BLaER1 (cell line): ENCODE measurements at regions not wholly inside any gene's neighbourhood (a gene's known extent, or its start where the extent isn't known, plus 50 kb on each side); places are given as distances from the start of the nearest gene placed in this dataset.

Source experiments
- H3K27ac ChIP-seq: shearing (Covaris generic); formaldehyde crosslinking; 2 replicates; pipeline ENCODE4 v1.8.1; 2022
- H3K27me3 ChIP-seq: shearing (Covaris generic); formaldehyde crosslinking; 2 replicates; pipeline ENCODE4 v1.8.1; 2022
- H3K36me3 ChIP-seq: shearing (Covaris generic); formaldehyde crosslinking; 2 replicates; pipeline ENCODE4 v1.8.1; 2022
- H3K4me1 ChIP-seq: shearing (Covaris generic); formaldehyde crosslinking; 2 replicates; pipeline ENCODE4 v1.8.1; 2022
- H3K4me2 ChIP-seq: shearing (Covaris generic); formaldehyde crosslinking; 2 replicates; pipeline ENCODE4 v1.8.1; 2022
- H3K4me3 ChIP-seq: shearing (Covaris generic); formaldehyde crosslinking; 2 replicates; pipeline ENCODE4 v1.8.1; 2022
- H3K9ac ChIP-seq: shearing (Covaris generic); formaldehyde crosslinking; 2 replicates; pipeline ENCODE4 v1.8.1; 2022
- H3K9me3 ChIP-seq: shearing (Covaris generic); formaldehyde crosslinking; 2 replicates; pipeline ENCODE4 v1.8.1; 2022
- H4K20me1 ChIP-seq: shearing (Covaris generic); formaldehyde crosslinking; 2 replicates; pipeline ENCODE4 v1.8.1; 2022
- Cebpa-rat ChIP-seq: shearing (Covaris generic); IDR thresholded peaks from 2 replicates; pipeline ENCODE4 v1.8.1; 2022

DNA sequence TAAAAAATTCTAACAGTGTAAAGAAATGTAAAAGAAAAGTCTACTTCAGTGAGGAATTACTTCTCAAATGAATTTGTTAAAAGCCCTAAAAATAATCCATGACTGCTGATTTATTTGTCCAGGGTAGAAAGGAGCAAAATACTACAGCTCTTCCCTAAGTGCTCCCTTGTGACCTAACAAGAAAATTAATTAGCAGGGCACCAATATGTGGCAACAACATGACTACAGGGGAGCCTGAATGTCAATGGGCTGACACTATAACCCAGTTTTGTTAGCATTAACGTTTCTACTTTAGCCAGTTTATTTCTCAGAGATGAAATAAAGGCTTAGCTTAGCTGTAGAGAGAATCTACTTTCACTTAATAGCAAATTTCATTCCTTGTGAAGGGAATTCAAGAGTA, 918.9 kb upstream of the EPHA5 start:
- H3K9ac ChIP-seq, result no peak overlapping the region

DNA sequence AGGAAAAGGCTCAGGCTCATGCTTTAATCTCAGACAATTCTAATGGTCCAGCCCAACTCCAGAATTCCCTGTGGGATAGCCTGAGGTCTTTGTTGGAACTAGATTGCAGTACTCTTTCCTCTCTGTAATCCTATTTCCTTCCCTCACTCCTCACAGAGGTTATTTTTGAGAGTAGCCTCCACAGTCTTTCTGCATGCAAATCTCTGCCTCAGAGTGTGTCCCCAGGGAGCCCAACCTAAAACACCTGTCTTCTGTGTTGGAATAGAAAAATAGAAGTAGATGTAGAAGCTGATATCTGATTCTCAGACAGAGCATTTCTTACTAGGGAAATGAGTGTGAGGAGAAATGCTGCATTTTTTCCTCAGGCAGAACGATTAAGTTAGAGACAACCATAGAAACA, 915.5 kb upstream of the EPHA5 start:
- TF ChIP-seq Cebpa-rat, result no peak
- no peaks in the 10 kb centered on the region for H4K20me1 ChIP-seq
- H3K9me3 ChIP-seq, result no peaks in the 10 kb centered on the region
- H3K36me3 ChIP-seq, result no peaks in the 10 kb centered on the region
- no peak overlapping the region for H3K4me2 ChIP-seq
- H3K9ac ChIP-seq, result no peak overlapping the region
- no peaks in the 10 kb centered on the region for H3K27me3 ChIP-seq
- 0 out of 2 replicates have a peak, but pooled peaks cover 5% of the 10 kb centered on the region for H3K4me1 ChIP-seq
- no peak overlapping the region for H3K4me3 ChIP-seq
- no peak overlapping the region for H3K27ac ChIP-seq

More for the DNA sequence above, 918.9 kb upstream of the EPHA5 start:
- H4K20me1 ChIP-seq, result no peaks in the 10 kb centered on the region
- no peaks in the 10 kb centered on the region for H3K27me3 ChIP-seq
- TF ChIP-seq Cebpa-rat, result no peak
- no peak overlapping the region for H3K4me3 ChIP-seq
- H3K4me1 ChIP-seq, result 0 out of 2 replicates have a peak, but pooled peaks cover 5% of the 10 kb centered on the region
- no peaks in the 10 kb centered on the region for H3K36me3 ChIP-seq
- H3K9me3 ChIP-seq, result no peaks in the 10 kb centered on the region
- no peak overlapping the region for H3K27ac ChIP-seq
- H3K4me2 ChIP-seq, result no peak overlapping the region

DNA sequence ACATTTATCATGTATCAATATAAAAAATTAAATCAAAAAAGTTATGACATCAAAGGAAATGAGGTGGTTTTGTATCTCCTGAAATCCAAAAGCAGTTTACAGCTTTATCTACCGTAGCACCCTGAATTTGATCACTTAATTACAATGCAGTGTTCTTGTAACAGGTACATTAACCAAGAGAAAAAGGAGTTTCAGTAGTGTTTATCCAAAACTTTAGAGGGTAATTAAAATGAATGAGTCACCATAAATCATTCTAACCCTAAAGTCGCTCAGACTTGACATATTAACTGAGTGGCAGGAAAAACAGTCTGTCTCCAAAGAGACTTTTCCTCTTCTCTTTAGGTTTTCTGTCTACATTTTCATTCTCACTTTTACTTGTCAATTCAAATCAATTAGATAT, 907.6 kb upstream of the EPHA5 start:
- Histone ChIP-seq H3K27me3 (no peaks in the 10 kb centered on the region), H3K9ac (no peak overlapping the region), H3K27ac (no peak overlapping the region), H3K9me3 (no peaks in the 10 kb centered on the region), H3K4me1 (no peaks in the 10 kb centered on the region), H3K4me2 (no peak overlapping the region), H4K20me1 (no peaks in the 10 kb centered on the region), H3K36me3 (no peaks in the 10 kb centered on the region), H3K4me3 (no peak overlapping the region)
- TF ChIP-seq Cebpa-rat, result no peak

DNA sequence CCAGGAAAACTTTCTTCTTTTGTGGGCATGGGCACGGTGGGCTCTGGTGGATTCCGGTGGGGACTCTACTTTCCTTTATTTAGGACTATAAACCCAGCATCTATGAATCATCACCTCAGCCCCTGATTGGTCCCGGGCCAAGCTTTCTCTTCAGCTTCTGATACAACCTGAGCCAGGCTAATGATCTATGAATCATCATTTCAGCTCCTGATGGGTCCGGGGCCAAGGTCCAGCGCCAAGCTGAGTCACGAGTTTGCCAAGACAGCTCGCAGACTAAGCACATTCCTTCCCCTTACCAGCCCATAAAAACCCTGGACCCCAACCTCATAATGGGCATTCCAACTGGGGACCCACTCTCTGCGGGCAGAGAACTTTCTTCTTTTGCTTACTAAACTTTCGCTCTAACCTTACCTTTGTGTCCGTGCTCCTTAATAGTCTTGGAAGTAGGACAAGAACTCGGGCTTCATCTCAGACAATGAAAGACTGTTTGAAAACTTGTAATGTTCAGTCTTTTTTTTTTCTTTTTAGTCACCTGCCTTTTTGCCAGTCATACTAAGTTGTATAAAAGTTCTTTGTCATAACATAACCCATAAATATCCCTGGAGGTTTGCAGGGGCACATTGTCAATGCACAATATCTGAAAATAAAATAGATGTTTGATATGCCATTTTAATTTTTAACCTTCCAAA, 904.9 kb upstream of the EPHA5 start:
- no peak overlapping the region for H3K4me3 ChIP-seq
- H3K4me2 ChIP-seq, result no peak overlapping the region
- no peaks in the 10 kb centered on the region for H3K4me1 ChIP-seq
- H3K27ac ChIP-seq, result no peak overlapping the region
- no peak overlapping the region for H3K9ac ChIP-seq
- H4K20me1 ChIP-seq, result no peaks in the 10 kb centered on the region
- H3K36me3 ChIP-seq, result no peaks in the 10 kb centered on the region
- no peaks in the 10 kb centered on the region for H3K27me3 ChIP-seq
- TF ChIP-seq Cebpa-rat, result no peak
- no peaks in the 10 kb centered on the region for H3K9me3 ChIP-seq

DNA sequence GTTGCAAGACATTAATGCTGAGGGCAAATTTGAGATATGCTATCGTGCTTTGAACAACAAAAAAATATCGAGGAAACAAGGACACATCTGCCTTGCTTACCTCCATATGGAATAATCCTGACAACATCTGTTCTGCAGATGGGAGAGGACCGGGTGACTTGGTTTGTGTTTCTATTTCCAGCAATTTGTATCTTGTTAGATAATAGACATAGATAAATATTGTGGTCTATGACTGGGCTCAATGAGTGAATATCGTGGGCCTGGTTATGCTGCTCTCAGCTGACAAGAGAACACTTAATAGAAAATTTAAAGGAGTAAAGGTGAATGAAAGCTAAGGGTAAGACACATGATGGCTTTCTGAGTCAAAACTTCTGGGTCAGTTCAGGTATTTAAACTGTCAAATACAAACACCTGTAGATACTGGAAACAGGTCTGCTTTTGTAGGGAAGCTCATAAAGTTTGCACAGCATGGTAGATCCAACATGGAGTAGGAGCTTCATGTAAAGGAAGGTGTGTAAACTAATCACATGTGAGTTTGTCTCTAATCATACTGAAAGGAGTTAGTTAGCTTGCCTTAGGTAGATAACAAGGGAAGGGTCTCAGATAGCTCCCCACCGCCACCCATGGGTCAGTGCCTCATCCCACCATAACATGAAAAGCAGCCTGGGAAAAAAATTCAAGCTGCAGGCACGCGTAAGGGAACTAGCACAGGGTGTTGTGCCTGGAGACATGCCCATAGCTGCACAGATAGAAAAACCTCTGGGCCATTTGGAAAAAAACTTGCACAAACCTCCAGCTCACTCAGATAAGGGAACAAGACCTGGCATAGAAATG, 904.1 kb upstream of the EPHA5 start:
- H3K27me3 ChIP-seq, result no peaks in the 10 kb centered on the region
- H3K4me3 ChIP-seq, result no peak overlapping the region
- no peak overlapping the region for H3K4me2 ChIP-seq
- H3K4me1 ChIP-seq, result no peaks in the 10 kb centered on the region
- TF ChIP-seq Cebpa-rat, result no peak
- H3K27ac ChIP-seq, result no peak overlapping the region
- no peaks in the 10 kb centered on the region for H3K36me3 ChIP-seq
- no peak overlapping the region for H3K9ac ChIP-seq
- H3K9me3 ChIP-seq, result no peaks in the 10 kb centered on the region
- no peaks in the 10 kb centered on the region for H4K20me1 ChIP-seq

DNA sequence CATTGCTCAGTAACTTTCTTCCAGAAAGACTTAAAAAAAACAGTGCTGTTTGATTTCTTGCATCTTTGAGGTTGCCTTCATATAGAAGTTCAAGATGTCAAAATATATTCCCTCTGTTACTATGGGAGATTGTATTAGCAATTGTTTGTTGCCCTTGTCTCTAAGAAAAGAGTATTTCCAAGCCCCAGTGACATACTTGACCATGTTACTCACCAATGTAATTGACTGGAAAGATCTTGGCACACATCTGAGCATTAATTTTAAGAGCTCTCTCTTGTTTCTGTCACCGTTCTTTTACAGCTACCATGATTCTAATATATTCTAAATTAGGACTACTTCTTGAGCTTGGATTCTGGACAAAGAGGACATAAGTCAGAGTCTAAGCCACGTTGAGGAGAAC, 902.7 kb upstream of the EPHA5 start:
- H3K4me2 ChIP-seq, result no peak overlapping the region
- no peaks in the 10 kb centered on the region for H3K27me3 ChIP-seq
- H3K4me1 ChIP-seq, result no peaks in the 10 kb centered on the region
- H3K9ac ChIP-seq, result no peak overlapping the region
- H3K4me3 ChIP-seq, result no peak overlapping the region
- H3K9me3 ChIP-seq, result no peaks in the 10 kb centered on the region
- H3K36me3 ChIP-seq, result no peaks in the 10 kb centered on the region
- no peaks in the 10 kb centered on the region for H4K20me1 ChIP-seq
- H3K27ac ChIP-seq, result no peak overlapping the region
- TF ChIP-seq Cebpa-rat, result no peak

DNA sequence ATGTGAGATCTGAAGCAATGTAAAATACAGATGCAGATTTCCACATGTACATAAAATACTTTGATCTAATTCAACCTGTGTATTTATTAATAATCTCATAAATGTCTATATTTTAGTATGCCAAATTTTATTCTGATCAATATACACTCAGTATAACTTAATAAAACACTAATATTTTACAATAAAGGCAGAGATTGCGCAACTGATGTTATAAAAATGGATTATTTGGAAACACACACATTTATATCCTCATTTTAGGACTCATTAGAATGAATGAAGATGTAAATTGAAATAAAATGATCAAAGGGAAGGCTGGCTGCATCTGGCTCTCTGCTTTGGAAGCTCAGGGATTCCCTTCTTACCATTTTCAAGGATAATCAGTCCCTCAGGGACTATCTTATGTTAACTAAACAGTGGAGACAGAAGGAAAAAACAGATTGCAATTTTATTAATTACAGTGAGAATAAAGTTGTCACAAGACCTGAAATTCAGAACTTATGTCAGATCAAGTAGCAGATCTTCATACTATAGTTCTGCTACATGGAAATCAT, 900.9 kb upstream of the EPHA5 start:
- Histone ChIP-seq H3K9me3 (no peaks in the 10 kb centered on the region), H3K4me1 (no peaks in the 10 kb centered on the region), H4K20me1 (no peaks in the 10 kb centered on the region), H3K27me3 (no peaks in the 10 kb centered on the region), H3K4me3 (no peak overlapping the region), H3K9ac (no peak overlapping the region), H3K27ac (no peak overlapping the region), H3K36me3 (no peaks in the 10 kb centered on the region), H3K4me2 (no peak overlapping the region)
- TF ChIP-seq Cebpa-rat, result peak; percentile 43; the same call in 1 of the 2 replicates

DNA sequence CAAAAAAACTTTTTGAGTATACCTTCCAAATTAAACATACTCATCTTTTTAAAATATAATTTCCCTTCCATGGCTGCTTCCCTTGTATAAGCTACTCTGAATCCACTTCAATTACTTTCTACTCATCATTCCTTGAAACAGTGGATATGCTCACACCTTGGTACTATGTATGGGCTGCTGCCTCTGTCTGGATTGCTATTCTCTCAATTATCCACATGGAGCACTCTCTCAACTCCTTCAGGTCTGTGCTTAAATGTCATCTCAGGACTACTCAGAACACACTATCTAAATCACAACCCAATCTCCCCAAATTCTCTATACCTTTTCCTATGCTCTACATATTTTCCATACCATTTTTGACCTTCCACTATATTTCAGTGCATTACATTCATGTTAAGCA, 898.9 kb upstream of the EPHA5 start:
- no peak overlapping the region for H3K27ac ChIP-seq
- H3K4me1 ChIP-seq, result no peaks in the 10 kb centered on the region
- H3K36me3 ChIP-seq, result no peaks in the 10 kb centered on the region
- TF ChIP-seq Cebpa-rat, result no peak
- no peak overlapping the region for H3K4me2 ChIP-seq
- no peak overlapping the region for H3K4me3 ChIP-seq
- no peaks in the 10 kb centered on the region for H4K20me1 ChIP-seq
- H3K9me3 ChIP-seq, result no peaks in the 10 kb centered on the region
- no peak overlapping the region for H3K9ac ChIP-seq
- H3K27me3 ChIP-seq, result no peaks in the 10 kb centered on the region

DNA sequence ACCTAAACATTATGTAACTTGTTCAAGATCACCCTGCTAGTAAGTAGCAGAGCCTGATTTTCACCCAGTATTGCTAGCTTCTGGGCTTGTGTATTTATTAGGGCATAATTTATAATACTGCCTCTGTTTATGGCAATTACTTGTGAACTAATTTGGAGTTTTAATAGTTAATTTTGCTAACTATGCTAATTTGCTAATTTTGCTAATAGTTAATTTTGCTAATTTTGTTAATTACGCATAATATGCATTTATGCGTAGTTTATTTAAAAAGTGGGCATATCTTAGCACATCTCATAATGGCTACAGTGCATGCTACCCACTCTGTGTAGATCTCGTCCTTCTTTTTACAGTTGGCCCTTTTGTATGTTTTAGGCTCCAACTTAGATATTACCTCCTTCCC, 898.1 kb upstream of the EPHA5 start:
- no peaks in the 10 kb centered on the region for H3K4me1 ChIP-seq
- no peak overlapping the region for H3K9ac ChIP-seq
- no peaks in the 10 kb centered on the region for H4K20me1 ChIP-seq
- no peaks in the 10 kb centered on the region for H3K36me3 ChIP-seq
- no peak overlapping the region for H3K27ac ChIP-seq
- no peak for TF ChIP-seq Cebpa-rat
- H3K4me3 ChIP-seq, result no peak overlapping the region
- H3K27me3 ChIP-seq, result no peaks in the 10 kb centered on the region
- H3K4me2 ChIP-seq, result no peak overlapping the region
- H3K9me3 ChIP-seq, result no peaks in the 10 kb centered on the region

- Histone ChIP-seq H3K27ac (no peak overlapping the region), H3K4me3 (no peak overlapping the region), H4K20me1 (no peaks in the 10 kb centered on the region), H3K27me3 (no peaks in the 10 kb centered on the region), H3K9me3 (no peaks in the 10 kb centered on the region), H3K36me3 (no peaks in the 10 kb centered on the region), H3K4me1 (no peaks in the 10 kb centered on the region), H3K4me2 (no peak overlapping the region), H3K9ac (no peak overlapping the region)
- no peak for TF ChIP-seq Cebpa-rat
Measured at GRCh38 chr4:66568001-66568400, 897.7 kb upstream of the EPHA5 start.
